Mesothelial cell of epicardium (in vitro differentiated cells): ENCODE measurements at regions not wholly inside any gene's neighbourhood (a gene's known extent, or its start where the extent isn't known, plus 50 kb on each side); places are given as distances from the start of the nearest gene placed in this dataset.
"Not testable (repeated sequence)": the region's sequence is repeated elsewhere in the genome, so short reads cannot be mapped to it uniquely, and the experiment has no call there.

Experiments
- DNase-seq, 2 experiments: peaks; one replicate each; pipeline ENCODE4 v3.0.0; 2021; ENCODE audit warnings: low spot score in 2 of 2; ENCODE audit not compliant: unreplicated experiment in 2 of 2
- H3K27ac Mint-ChIP-seq: 2 replicates; pipeline ENCODE4 v1.8.0; 2021; ENCODE audit warnings: mixed read lengths
- H3K27me3 Mint-ChIP-seq: 2 replicates; pipeline ENCODE4 v1.8.0; 2021; ENCODE audit warnings: low read depth, mixed read lengths
- H3K36me3 Mint-ChIP-seq: 2 replicates; pipeline ENCODE4 v1.8.0; 2021; ENCODE audit warnings: mixed read lengths
- H3K4me1 Mint-ChIP-seq: 2 replicates; pipeline ENCODE4 v1.8.0; 2021; ENCODE audit warnings: mixed read lengths
- H3K4me3 Mint-ChIP-seq: 2 replicates; pipeline ENCODE4 v1.8.0; 2021; ENCODE audit warnings: mild to moderate bottlenecking, moderate library complexity, mixed read lengths
- H3K9me3 Mint-ChIP-seq: 2 replicates; pipeline ENCODE4 v1.8.0; 2021; ENCODE audit warnings: mixed read lengths
- CTCF ChIP-seq: fragments of 200-600 bp; sonication (generic); IDR thresholded peaks from one replicate; pipeline ENCODE4 v1.5.0; 2021; ENCODE audit warnings: antibody characterized with exemption; ENCODE audit not compliant: unreplicated experiment

- H3K27ac Mint-ChIP-seq, DNase-seq, H3K36me3 Mint-ChIP-seq, H3K4me1 Mint-ChIP-seq, H3K9me3 Mint-ChIP-seq, H3K27me3 Mint-ChIP-seq, H3K4me3 Mint-ChIP-seq: not testable (repeated sequence)
Measured at GRCh38 chr17:30624180-30624579, 147.0 kb downstream of the GOSR1 start.

DNA sequence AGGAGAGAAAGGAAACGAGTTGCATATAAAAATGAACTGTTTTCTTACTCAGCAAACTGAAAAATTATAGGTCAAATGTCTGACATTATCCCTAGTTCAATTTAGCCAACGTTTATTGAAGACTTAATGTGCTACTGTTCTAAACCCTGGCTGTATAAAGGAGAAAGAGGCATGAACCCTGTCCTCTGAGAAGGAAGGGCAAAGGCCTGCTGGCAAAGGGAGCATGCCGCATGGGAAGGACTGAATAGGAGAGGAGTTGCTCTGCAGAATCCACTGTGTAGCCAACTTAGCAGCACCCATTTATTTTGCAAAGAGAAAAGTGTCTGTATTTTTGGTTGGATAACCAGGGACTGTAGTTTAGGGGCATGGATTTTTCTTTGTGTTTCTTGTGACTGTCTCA, 132.5 kb downstream of the GOSR1 start:
- not testable (repeated sequence) for H3K27me3 Mint-ChIP-seq, DNase-seq, H3K9me3 Mint-ChIP-seq, H3K36me3 Mint-ChIP-seq, H3K4me1 Mint-ChIP-seq, H3K27ac Mint-ChIP-seq, H3K4me3 Mint-ChIP-seq

- Mint-ChIP-seq H3K9me3 (no peaks in the 10 kb centered on the region), H3K4me1 (peaks cover 13% of the 10 kb centered on the region), H3K4me3 (no peak overlapping the region), H3K27me3 (no peaks in the 10 kb centered on the region), H3K27ac (no peak overlapping the region), H3K36me3 (no peaks in the 10 kb centered on the region)
- no peak for TF ChIP-seq CTCF
- no peak for DNase-seq
Measured at GRCh38 chr17:30605523-30605922, 128.3 kb downstream of the GOSR1 start.

GRCh38 chr17:30605027-30605426, 127.8 kb downstream of the GOSR1 start:
- no peaks in the 10 kb centered on the region for H3K27me3 Mint-ChIP-seq
- peak overlapping the region; percentile 2 for H3K27ac Mint-ChIP-seq
- H3K9me3 Mint-ChIP-seq: no peaks in the 10 kb centered on the region
- H3K4me1 Mint-ChIP-seq: peaks cover 13% of the 10 kb centered on the region
- TF ChIP-seq CTCF: no peak
- no peak for DNase-seq
- no peak overlapping the region for H3K4me3 Mint-ChIP-seq
- H3K36me3 Mint-ChIP-seq: no peaks in the 10 kb centered on the region

DNA sequence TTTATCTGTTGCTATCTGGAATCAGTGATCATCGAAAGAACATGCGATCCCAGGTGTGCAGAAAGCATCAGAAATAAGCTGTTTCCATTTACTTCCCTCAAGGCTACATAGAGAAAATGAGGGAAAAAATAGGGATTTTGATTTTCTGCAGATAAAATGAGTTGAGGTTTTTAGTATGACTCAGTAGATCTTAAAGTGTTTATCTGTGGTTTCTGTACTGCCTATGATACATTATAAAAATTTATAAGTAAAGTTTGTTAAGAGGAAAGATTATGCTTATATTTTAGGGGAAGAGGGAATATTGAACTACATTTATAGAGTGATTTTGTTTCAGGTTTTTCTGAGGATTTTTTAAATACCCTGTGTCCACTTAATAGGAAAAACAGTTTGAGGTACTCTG, 125.2 kb downstream of the GOSR1 start:
- not testable (repeated sequence) for H3K36me3 Mint-ChIP-seq, H3K9me3 Mint-ChIP-seq, H3K27ac Mint-ChIP-seq, H3K27me3 Mint-ChIP-seq, DNase-seq
- peaks cover 20% of the 10 kb centered on the region for H3K4me1 Mint-ChIP-seq
- peak overlapping the region; percentile 94 for H3K4me3 Mint-ChIP-seq

- H3K27me3 Mint-ChIP-seq, H3K36me3 Mint-ChIP-seq, H3K9me3 Mint-ChIP-seq, DNase-seq: not testable (repeated sequence)
- Mint-ChIP-seq H3K27ac (peak overlapping the region; percentile 93), H3K4me3 (peak overlapping the region; percentile 94), H3K4me1 (peaks cover 20% of the 10 kb centered on the region)
Measured at GRCh38 chr17:30601984-30602383, 124.8 kb downstream of the GOSR1 start.

DNA sequence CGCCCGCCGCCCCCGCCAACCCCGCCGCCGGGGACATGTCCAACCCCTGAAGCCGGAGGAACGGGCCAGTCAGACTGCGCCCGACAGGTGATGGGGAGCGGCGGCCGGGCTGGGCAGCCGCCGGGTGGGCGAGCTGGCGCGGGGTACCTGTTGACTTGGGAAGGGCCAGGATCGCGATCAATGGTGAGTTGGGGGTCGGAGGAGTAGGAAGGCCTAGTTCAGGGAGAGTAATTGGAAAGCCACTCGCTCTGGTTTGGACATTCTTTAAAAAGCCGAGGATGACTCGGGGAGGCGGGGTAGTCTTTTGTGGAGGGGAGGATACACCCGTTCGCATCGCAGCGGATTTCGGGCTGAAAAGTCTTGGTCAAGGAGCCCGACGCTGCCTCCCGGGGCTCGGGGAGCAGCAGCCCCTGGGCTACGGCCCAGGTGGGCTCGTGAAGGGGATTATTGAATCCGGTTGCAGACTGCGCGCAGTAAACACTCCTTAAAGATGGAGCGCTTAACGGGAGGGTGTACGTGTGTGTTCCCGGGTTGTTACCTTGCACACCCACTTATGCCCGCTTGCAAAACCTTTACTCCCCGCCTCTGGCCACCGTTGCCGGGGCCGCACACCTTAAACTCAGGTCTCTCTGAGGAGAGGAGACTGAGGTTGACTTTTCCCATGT, 123.8 kb downstream of the GOSR1 start:
- H3K4me3 Mint-ChIP-seq: peak overlapping the region; percentile 94
- DNase-seq: peak in 1 of 2 experiments; percentile 48
- H3K36me3 Mint-ChIP-seq: peaks cover 2% of the 10 kb centered on the region
- H3K9me3 Mint-ChIP-seq: peaks cover 4% of the 10 kb centered on the region
- TF ChIP-seq CTCF: no peak
- no peaks in the 10 kb centered on the region for H3K27me3 Mint-ChIP-seq
- H3K27ac Mint-ChIP-seq: peak overlapping the region; percentile 93
- peaks cover 20% of the 10 kb centered on the region for H3K4me1 Mint-ChIP-seq
